ENCODE measurements at regions not wholly inside any gene's neighbourhood (a gene's known extent, or its start where the extent isn't known, plus 50 kb on each side); places are given as distances from the start of the nearest gene placed in this dataset.

GRCh38 chr1:38612951-38613350 is 246.6 kb downstream of the RRAGC start:
- TF ChIP-seq EP300 (conservative IDR thresholded peaks at IDR 0.05; ENCODE audit: poor library complexity, severe bottlenecking) (no peak), TAF1 (IDR thresholded peaks at IDR 0.05; ENCODE audit: low read depth) (no peak), RAD21 (conservative IDR thresholded peaks at IDR 0.05) (no peak), REST (IDR thresholded peaks at IDR 0.05; ENCODE audit: borderline replicate concordance) (no peak), SMC3 (conservative IDR thresholded peaks at IDR 0.05; ENCODE audit: poor library complexity) (no peak), CTCF (IDR thresholded peaks at IDR 0.05; ENCODE audit: poor library complexity, severe bottlenecking) (no peak), POLR2AphosphoS5 (IDR thresholded peaks at IDR 0.05) (no peak), EZH2 (IDR thresholded peaks at IDR 0.05; ENCODE audit: borderline replicate concordance, insufficient read depth, low read length, poor library complexity, severe bottlenecking) (no peak), MXI1 (conservative IDR thresholded peaks at IDR 0.05; ENCODE audit: poor library complexity, severe bottlenecking) (no peak)

GRCh38 chr1:38611664-38612211 is 247.8 kb downstream of the RRAGC start:
- Histone ChIP-seq H3F3A (ENCODE audit: insufficient read depth, low read length, poor library complexity, severe bottlenecking) (no peaks in the 10 kb centered on the region), H3K9ac (ENCODE audit: low read length) (no peak overlapping the region), H3K4me2 (ENCODE audit: low read length) (no peak overlapping the region), H3K4me3 (ENCODE audit: low read length) (peak overlapping the region; percentile 43), H3K9me3 (ENCODE audit: low read length) (no peaks in the 10 kb centered on the region), H3K79me2 (replicated peaks; ENCODE audit: insufficient read depth, low read length) (no peaks in the 10 kb centered on the region), H4K20me1 (ENCODE audit: insufficient read depth) (no peaks in the 10 kb centered on the region), H3K27me3 (ENCODE audit: insufficient read depth, low read depth, low read length) (no peaks in the 10 kb centered on the region), H3K27ac (ENCODE audit: low read length) (no peak overlapping the region), H3K9me2 (ENCODE audit: insufficient read depth, low read length) (no peaks in the 10 kb centered on the region), H3K36me3 (ENCODE audit: insufficient read depth, low read length) (no peaks in the 10 kb centered on the region), H2AFZ (ENCODE audit: low read depth, low read length) (no peak overlapping the region)
- no peak for TF ChIP-seq POLR2AphosphoS5 (IDR thresholded peaks at IDR 0.05)
- TF ChIP-seq RAD21 (conservative IDR thresholded peaks at IDR 0.05) = no peak
- TF ChIP-seq CTCF (IDR thresholded peaks at IDR 0.05; ENCODE audit: poor library complexity, severe bottlenecking) = no peak
- no peak for TF ChIP-seq TAF1 (IDR thresholded peaks at IDR 0.05; ENCODE audit: low read depth)
- TF ChIP-seq EZH2 (IDR thresholded peaks at IDR 0.05; ENCODE audit: borderline replicate concordance, insufficient read depth, low read length, poor library complexity, severe bottlenecking) = no peak
- TF ChIP-seq SMC3 (conservative IDR thresholded peaks at IDR 0.05; ENCODE audit: poor library complexity) = no peak
- TF ChIP-seq EP300 (conservative IDR thresholded peaks at IDR 0.05; ENCODE audit: poor library complexity, severe bottlenecking) = no peak
- TF ChIP-seq REST (IDR thresholded peaks at IDR 0.05; ENCODE audit: borderline replicate concordance) = no peak
- TF ChIP-seq MXI1 (conservative IDR thresholded peaks at IDR 0.05; ENCODE audit: poor library complexity, severe bottlenecking) = no peak

More at GRCh38 chr1:38612951-38613350, 246.6 kb downstream of the RRAGC start:
- Histone ChIP-seq H3K9me3 (ENCODE audit: low read length) (no peaks in the 10 kb centered on the region), H3K79me2 (replicated peaks; ENCODE audit: insufficient read depth, low read length) (no peaks in the 10 kb centered on the region), H4K20me1 (ENCODE audit: insufficient read depth) (no peaks in the 10 kb centered on the region), H3K36me3 (ENCODE audit: insufficient read depth, low read length) (no peaks in the 10 kb centered on the region), H3K4me3 (ENCODE audit: low read length) (no peak overlapping the region), H3K9me2 (ENCODE audit: insufficient read depth, low read length) (no peaks in the 10 kb centered on the region), H3K9ac (ENCODE audit: low read length) (no peak overlapping the region), H2AFZ (ENCODE audit: low read depth, low read length) (no peak overlapping the region), H3F3A (ENCODE audit: insufficient read depth, low read length, poor library complexity, severe bottlenecking) (no peaks in the 10 kb centered on the region), H3K27me3 (ENCODE audit: insufficient read depth, low read depth, low read length) (no peaks in the 10 kb centered on the region), H3K27ac (ENCODE audit: low read length) (no peak overlapping the region), H3K4me2 (ENCODE audit: low read length) (no peak overlapping the region)

Data from neural cell (in vitro differentiated cells).